ENCODE measurements at regions not wholly inside any gene's neighbourhood (a gene's known extent, or its start where the extent isn't known, plus 50 kb on each side); places are given as distances from the start of the nearest gene placed in this dataset.
"Not testable (repeated sequence)": the region's sequence is repeated elsewhere in the genome, so short reads cannot be mapped to it uniquely, and the experiment has no call there.

DNA sequence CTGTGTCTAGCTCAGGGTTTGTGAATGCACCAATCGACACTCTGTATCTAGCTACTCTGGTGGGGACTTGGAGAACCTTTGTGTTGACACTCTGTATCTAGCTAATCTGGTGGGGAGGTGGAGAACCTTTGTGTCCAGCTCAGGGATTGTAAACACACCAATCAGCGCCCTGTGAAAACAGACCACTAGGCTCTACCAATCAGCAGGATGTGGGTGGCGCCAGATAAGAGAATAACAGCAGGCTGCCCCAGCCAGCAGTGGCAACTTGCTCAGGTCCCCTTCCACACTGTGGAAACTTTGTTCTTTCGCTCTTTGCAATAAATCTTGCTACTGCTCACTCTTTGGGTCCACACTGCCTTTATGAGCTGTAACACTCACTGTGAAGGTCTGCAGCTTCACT lies 151.3 kb upstream of the LRIG1 start:
- TF ChIP-seq, protein P1, sequence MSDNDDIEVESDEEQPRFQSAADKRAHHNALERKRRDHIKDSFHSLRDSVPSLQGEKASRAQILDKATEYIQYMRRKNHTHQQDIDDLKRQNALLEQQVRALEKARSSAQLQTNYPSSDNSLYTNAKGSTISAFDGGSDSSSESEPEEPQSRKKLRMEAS (IDR thresholded peaks at IDR 0.05) = not testable (repeated sequence)
- TF ChIP-seq, protein P2, sequence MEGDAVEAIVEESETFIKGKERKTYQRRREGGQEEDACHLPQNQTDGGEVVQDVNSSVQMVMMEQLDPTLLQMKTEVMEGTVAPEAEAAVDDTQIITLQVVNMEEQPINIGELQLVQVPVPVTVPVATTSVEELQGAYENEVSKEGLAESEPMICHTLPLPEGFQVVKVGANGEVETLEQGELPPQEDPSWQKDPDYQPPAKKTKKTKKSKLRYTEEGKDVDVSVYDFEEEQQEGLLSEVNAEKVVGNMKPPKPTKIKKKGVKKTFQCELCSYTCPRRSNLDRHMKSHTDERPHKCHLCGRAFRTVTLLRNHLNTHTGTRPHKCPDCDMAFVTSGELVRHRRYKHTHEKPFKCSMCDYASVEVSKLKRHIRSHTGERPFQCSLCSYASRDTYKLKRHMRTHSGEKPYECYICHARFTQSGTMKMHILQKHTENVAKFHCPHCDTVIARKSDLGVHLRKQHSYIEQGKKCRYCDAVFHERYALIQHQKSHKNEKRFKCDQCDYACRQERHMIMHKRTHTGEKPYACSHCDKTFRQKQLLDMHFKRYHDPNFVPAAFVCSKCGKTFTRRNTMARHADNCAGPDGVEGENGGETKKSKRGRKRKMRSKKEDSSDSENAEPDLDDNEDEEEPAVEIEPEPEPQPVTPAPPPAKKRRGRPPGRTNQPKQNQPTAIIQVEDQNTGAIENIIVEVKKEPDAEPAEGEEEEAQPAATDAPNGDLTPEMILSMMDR (IDR thresholded peaks at IDR 0.05 in 2 of 3, conservative IDR thresholded peaks at IDR 0.05 in 1 of 3; ENCODE audit: borderline replicate concordance in 1 of 3, insufficient read depth in 1 of 3, low read depth in 2 of 3, low read length in 2 of 3) = not testable (repeated sequence)
- not testable (repeated sequence) for TF ChIP-seq JUND (IDR thresholded peaks at IDR 0.05); SRF (IDR thresholded peaks at IDR 0.05; ENCODE audit: low read depth); EZH2phosphoT487 (IDR thresholded peaks at IDR 0.05; ENCODE audit: borderline replicate concordance); RAD21 (IDR thresholded peaks at IDR 0.05; ENCODE audit: low read depth)
- TF ChIP-seq, protein P3, sequence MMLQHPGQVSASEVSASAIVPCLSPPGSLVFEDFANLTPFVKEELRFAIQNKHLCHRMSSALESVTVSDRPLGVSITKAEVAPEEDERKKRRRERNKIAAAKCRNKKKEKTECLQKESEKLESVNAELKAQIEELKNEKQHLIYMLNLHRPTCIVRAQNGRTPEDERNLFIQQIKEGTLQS (IDR thresholded peaks at IDR 0.05) = not testable (repeated sequence)
- TF ChIP-seq, protein P4, sequence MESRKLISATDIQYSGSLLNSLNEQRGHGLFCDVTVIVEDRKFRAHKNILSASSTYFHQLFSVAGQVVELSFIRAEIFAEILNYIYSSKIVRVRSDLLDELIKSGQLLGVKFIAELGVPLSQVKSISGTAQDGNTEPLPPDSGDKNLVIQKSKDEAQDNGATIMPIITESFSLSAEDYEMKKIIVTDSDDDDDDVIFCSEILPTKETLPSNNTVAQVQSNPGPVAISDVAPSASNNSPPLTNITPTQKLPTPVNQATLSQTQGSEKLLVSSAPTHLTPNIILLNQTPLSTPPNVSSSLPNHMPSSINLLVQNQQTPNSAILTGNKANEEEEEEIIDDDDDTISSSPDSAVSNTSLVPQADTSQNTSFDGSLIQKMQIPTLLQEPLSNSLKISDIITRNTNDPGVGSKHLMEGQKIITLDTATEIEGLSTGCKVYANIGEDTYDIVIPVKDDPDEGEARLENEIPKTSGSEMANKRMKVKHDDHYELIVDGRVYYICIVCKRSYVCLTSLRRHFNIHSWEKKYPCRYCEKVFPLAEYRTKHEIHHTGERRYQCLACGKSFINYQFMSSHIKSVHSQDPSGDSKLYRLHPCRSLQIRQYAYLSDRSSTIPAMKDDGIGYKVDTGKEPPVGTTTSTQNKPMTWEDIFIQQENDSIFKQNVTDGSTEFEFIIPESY (IDR thresholded peaks at IDR 0.05; ENCODE audit: extremely low read depth, insufficient replicate concordance, low read length) = not testable (repeated sequence)

All from HCT116 (cell line).